Gastrocnemius medialis (tissue), 4 donors: ENCODE measurements at regions not wholly inside any gene's neighbourhood (a gene's known extent, or its start where the extent isn't known, plus 50 kb on each side); places are given as distances from the start of the nearest gene placed in this dataset.

ENCODE experiments used
- POLR2A ChIP-seq, 2 donors: fragments of 450-650 bp; IDR thresholded peaks; one replicate each; pipeline ENCODE4 v1.6.1; 2017; ENCODE audit warnings: antibody characterized with exemption in 2 of 2, mild to moderate bottlenecking in 2 of 2, moderate library complexity in 2 of 2
- TF ChIP-seq, protein P1 (sequence below), 5 experiments: fragments of 450-650 bp in 3 of 5; fragments of 200-600 bp in 2 of 5; sonication (generic) in 2 of 5; IDR thresholded peaks in 4 of 5; conservative IDR thresholded peaks in 1 of 5; 1 replicate in 4 of 5; 2 replicates in 1 of 5; pipeline ENCODE4 v1.5.1; 2016 to 2019; ENCODE audit warnings: antibody characterized with exemption in 5 of 5, mild to moderate bottlenecking in 3 of 5, moderate library complexity in 3 of 5

DNA sequence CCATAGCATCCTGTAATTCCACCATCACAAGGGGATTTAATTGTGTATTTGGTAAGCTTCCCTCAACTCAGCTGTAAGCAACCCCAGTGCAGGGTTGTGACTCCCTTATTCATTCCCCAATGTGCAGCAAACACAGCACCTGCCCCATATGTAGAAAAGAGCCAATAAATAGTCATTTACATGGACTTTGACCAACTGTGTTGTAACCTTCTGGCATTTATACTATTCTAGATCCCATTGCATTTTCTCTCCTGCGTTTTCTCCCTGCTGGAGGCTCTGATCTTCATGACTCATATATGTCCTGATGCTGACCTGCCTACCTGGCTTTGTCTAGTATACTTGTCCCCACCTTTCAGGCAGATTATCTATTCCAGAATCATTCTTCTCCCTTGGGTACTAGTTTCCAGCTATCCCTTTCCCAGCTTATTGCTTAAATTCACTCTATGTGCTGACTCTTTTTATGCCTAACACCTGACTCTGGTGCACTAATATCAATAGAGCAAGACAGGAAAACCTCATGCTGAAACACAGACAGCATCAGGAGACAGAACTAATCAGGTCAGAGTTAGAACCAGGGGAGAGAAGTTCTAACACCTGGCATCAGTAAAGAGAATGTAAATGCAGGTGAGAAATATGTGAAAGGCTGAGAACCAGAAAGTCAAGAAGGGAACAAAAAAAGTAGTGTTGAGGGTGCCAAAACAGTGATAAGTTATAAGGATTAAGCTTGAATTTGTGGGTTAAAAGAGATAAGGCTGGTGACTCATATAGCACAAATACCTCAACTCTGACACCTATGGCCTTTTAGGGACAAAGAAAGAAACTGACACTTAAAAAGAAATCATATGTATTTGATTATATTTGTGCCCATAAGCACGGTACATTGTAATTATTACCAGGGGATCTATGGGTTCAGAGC lies 402.7 kb downstream of the IPMK start:
- TF ChIP-seq POLR2A (IDR thresholded peaks at IDR 0.05), result no peak
- TF ChIP-seq, protein P1, sequence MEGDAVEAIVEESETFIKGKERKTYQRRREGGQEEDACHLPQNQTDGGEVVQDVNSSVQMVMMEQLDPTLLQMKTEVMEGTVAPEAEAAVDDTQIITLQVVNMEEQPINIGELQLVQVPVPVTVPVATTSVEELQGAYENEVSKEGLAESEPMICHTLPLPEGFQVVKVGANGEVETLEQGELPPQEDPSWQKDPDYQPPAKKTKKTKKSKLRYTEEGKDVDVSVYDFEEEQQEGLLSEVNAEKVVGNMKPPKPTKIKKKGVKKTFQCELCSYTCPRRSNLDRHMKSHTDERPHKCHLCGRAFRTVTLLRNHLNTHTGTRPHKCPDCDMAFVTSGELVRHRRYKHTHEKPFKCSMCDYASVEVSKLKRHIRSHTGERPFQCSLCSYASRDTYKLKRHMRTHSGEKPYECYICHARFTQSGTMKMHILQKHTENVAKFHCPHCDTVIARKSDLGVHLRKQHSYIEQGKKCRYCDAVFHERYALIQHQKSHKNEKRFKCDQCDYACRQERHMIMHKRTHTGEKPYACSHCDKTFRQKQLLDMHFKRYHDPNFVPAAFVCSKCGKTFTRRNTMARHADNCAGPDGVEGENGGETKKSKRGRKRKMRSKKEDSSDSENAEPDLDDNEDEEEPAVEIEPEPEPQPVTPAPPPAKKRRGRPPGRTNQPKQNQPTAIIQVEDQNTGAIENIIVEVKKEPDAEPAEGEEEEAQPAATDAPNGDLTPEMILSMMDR (IDR thresholded peaks at IDR 0.05 in 4 of 5, conservative IDR thresholded peaks at IDR 0.05 in 1 of 5), result no peak
